ENCODE measurements at regions not wholly inside any gene's neighbourhood (a gene's known extent, or its start where the extent isn't known, plus 50 kb on each side); places are given as distances from the start of the nearest gene placed in this dataset.
"Not testable (repeated sequence)": the region's sequence is repeated elsewhere in the genome, so short reads cannot be mapped to it uniquely, and the experiment has no call there.

- Mint-ChIP-seq H3K36me3 (ENCODE audit: low read depth) (no peaks in the 10 kb centered on the region), H3K27ac (no peak overlapping the region), H3K27me3 (no peaks in the 10 kb centered on the region), H3K4me3 (no peak overlapping the region), H3K4me1 (no peaks in the 10 kb centered on the region)
- no peak for DNase-seq
- no peaks in the 10 kb centered on the region for H3K9me3 ChIP-seq (ENCODE audit: control insufficient read depth, low read length, poor library complexity, severe bottlenecking)
- no peak for ATAC-seq
These were observed 266.9 kb upstream of the GULP1 start for GRCh38 chr2:188024811-188025210.

- H3K27me3 Mint-ChIP-seq: no peaks in the 10 kb centered on the region
- H3K27ac Mint-ChIP-seq: no peak overlapping the region
- DNase-seq (no peak), ATAC-seq (no peak)
- H3K4me3 Mint-ChIP-seq: no peak overlapping the region
- H3K9me3 ChIP-seq (ENCODE audit: control insufficient read depth, low read length, poor library complexity, severe bottlenecking): no peaks in the 10 kb centered on the region
- no peaks in the 10 kb centered on the region for H3K4me1 Mint-ChIP-seq
- no peaks in the 10 kb centered on the region for H3K36me3 Mint-ChIP-seq (ENCODE audit: low read depth)
These were observed 262.9 kb upstream of the GULP1 start for GRCh38 chr2:188028739-188029138.

GRCh38 chr2:188032306-188032705 is 259.4 kb upstream of the GULP1 start:
- Mint-ChIP-seq H3K4me1 (no peaks in the 10 kb centered on the region), H3K27me3 (no peaks in the 10 kb centered on the region), H3K36me3 (ENCODE audit: low read depth) (no peaks in the 10 kb centered on the region), H3K4me3 (no peak overlapping the region), H3K27ac (no peak overlapping the region)
- DNase-seq (no peak), ATAC-seq (no peak)
- H3K9me3 ChIP-seq (ENCODE audit: control insufficient read depth, low read length, poor library complexity, severe bottlenecking): no peaks in the 10 kb centered on the region

GRCh38 chr2:188032786-188033185 is 258.9 kb upstream of the GULP1 start:
- H3K36me3 Mint-ChIP-seq (ENCODE audit: low read depth): no peaks in the 10 kb centered on the region
- H3K27ac Mint-ChIP-seq: no peak overlapping the region
- no peak for DNase-seq
- H3K27me3 Mint-ChIP-seq: no peaks in the 10 kb centered on the region
- no peak for ATAC-seq
- H3K4me3 Mint-ChIP-seq: no peak overlapping the region
- H3K9me3 ChIP-seq (ENCODE audit: control insufficient read depth, low read length, poor library complexity, severe bottlenecking): no peaks in the 10 kb centered on the region
- H3K4me1 Mint-ChIP-seq: no peaks in the 10 kb centered on the region

DNA sequence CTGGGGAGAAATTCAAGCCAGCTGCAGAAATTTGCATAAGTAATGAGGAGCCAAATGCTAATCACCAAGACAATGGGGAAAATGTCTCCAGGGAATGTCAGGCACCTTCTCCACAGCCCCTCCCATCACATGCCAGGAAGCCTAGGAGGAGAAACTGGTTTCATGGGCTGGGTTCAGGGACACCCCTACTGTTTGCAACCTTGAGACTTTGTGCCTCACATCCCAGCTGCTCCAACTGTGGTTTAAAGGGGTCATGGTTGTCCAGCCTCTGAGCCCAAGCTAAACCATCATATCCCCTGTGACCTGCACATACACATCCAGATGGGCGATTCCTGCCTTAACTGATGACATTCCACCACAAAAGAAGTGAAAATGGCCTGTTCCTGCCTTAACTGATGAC is 258.4 kb upstream of the GULP1 start:
- not testable (repeated sequence) for H3K27ac Mint-ChIP-seq

GRCh38 chr2:188034102-188034501 is 257.6 kb upstream of the GULP1 start:
- H3K9me3 ChIP-seq (ENCODE audit: control insufficient read depth, low read length, poor library complexity, severe bottlenecking); H3K36me3 Mint-ChIP-seq (ENCODE audit: low read depth); H3K27me3 Mint-ChIP-seq; DNase-seq; H3K4me3 Mint-ChIP-seq; H3K27ac Mint-ChIP-seq; H3K4me1 Mint-ChIP-seq; ATAC-seq: not testable (repeated sequence)

More for the DNA sequence above, 258.4 kb upstream of the GULP1 start:
- not testable (repeated sequence) for DNase-seq; H3K4me3 Mint-ChIP-seq; ATAC-seq; H3K4me1 Mint-ChIP-seq; H3K9me3 ChIP-seq (ENCODE audit: control insufficient read depth, low read length, poor library complexity, severe bottlenecking); H3K36me3 Mint-ChIP-seq (ENCODE audit: low read depth); H3K27me3 Mint-ChIP-seq

DNA sequence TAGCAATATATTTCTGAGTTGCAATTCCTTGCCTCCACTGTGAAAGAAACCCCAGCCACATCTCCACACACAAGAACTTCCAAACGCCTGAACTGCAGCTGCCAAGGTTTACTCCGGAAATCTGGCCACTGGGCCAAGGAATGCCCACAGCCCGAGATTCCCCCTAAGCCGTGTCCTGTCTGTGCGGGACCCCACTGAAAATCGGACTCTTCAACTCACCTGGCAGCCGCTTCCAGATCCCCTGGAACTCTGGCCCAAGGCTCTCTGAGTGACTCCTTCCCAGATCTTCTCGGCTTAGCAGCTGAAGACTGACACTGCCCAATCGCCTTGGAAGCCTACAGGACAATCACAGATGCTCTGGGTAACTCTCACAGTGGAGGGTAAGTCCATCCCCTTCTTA is 256.3 kb upstream of the GULP1 start:
- not testable (repeated sequence) for H3K9me3 ChIP-seq (ENCODE audit: control insufficient read depth, low read length, poor library complexity, severe bottlenecking); ATAC-seq; H3K27me3 Mint-ChIP-seq; DNase-seq; H3K4me1 Mint-ChIP-seq; H3K4me3 Mint-ChIP-seq; H3K36me3 Mint-ChIP-seq (ENCODE audit: low read depth); H3K27ac Mint-ChIP-seq

DNA sequence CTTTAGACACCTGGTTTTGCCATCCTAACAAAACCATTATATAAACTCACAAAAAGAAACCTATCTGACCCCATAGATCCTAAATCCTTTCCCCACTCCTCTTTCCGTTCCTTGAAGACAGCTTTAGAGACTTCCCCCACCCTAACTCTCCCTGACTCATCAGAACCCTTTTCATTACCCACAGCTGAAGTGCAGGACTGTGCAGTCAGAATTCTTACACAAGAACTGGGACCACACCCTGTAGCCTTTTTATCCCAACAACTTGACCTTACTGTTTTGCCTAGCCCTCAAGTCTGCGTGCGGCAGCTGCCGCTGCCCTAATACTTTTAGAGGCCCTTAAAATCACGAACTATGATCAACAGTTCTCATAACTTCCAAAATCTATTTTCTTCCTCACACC is 254.9 kb upstream of the GULP1 start:
- H3K27ac Mint-ChIP-seq; DNase-seq; H3K36me3 Mint-ChIP-seq (ENCODE audit: low read depth); H3K4me3 Mint-ChIP-seq; H3K9me3 ChIP-seq (ENCODE audit: control insufficient read depth, low read length, poor library complexity, severe bottlenecking); H3K27me3 Mint-ChIP-seq; H3K4me1 Mint-ChIP-seq; ATAC-seq: not testable (repeated sequence)

DNA sequence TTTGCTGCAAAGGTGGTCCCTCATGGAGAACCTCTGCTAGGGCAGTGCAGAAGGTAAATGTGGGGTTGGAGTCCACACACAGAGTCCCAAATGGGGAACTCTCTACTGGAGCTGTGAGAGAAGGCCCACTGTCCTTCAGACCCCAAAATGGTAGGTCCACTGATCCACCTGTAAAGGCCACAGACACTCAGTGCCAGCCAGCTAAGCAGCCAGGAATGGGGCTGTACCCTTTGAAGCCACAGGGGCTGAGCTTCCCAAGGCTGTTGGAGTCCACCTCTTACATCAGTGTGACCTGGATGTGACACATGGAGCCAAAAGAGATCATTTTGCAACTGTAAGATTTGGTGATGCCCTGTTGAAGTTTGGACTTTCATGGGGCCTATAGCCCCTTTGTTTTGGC is 252.4 kb upstream of the GULP1 start:
- no peaks in the 10 kb centered on the region for H3K4me1 Mint-ChIP-seq
- no peaks in the 10 kb centered on the region for H3K27me3 Mint-ChIP-seq
- no peaks in the 10 kb centered on the region for H3K36me3 Mint-ChIP-seq (ENCODE audit: low read depth)
- no peak overlapping the region for H3K27ac Mint-ChIP-seq
- no peak for ATAC-seq
- H3K9me3 ChIP-seq (ENCODE audit: control insufficient read depth, low read length, poor library complexity, severe bottlenecking): peaks cover 2% of the 10 kb centered on the region
- DNase-seq: no peak
- H3K4me3 Mint-ChIP-seq: no peak overlapping the region

DNA sequence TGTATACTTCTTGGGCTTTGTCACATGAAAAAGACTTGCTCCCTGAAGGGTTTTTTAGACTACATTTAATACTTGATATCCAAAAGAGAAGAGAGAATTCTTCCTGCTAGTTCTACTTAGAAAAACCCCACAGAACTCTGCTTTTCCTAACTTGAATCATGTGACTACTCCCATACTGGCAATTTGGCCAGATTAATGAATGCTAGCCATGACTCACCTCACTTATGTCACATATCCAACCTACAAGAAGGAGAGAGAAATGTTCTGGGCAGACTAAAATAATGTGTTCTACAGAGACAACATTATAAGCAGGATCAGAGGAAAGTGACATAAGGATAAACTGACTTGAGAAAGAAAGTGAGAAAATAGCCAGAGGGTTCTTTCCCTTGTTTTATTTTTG is 249.3 kb upstream of the GULP1 start:
- Mint-ChIP-seq H3K4me1 (no peaks in the 10 kb centered on the region), H3K27me3 (no peaks in the 10 kb centered on the region), H3K27ac (no peak overlapping the region), H3K36me3 (ENCODE audit: low read depth) (no peaks in the 10 kb centered on the region), H3K4me3 (no peak overlapping the region)
- peaks cover 2% of the 10 kb centered on the region for H3K9me3 ChIP-seq (ENCODE audit: control insufficient read depth, low read length, poor library complexity, severe bottlenecking)
- no peak for ATAC-seq
- no peak for DNase-seq

- no peaks in the 10 kb centered on the region for H3K27me3 Mint-ChIP-seq
- H3K27ac Mint-ChIP-seq: no peak overlapping the region
- H3K4me3 Mint-ChIP-seq: no peak overlapping the region
- H3K36me3 Mint-ChIP-seq (ENCODE audit: low read depth): no peaks in the 10 kb centered on the region
- no peaks in the 10 kb centered on the region for H3K4me1 Mint-ChIP-seq
- ATAC-seq (no peak), DNase-seq (no peak)
- H3K9me3 ChIP-seq (ENCODE audit: control insufficient read depth, low read length, poor library complexity, severe bottlenecking): peaks cover 2% of the 10 kb centered on the region
These were observed 246.7 kb upstream of the GULP1 start for GRCh38 chr2:188045016-188045415.

DNA sequence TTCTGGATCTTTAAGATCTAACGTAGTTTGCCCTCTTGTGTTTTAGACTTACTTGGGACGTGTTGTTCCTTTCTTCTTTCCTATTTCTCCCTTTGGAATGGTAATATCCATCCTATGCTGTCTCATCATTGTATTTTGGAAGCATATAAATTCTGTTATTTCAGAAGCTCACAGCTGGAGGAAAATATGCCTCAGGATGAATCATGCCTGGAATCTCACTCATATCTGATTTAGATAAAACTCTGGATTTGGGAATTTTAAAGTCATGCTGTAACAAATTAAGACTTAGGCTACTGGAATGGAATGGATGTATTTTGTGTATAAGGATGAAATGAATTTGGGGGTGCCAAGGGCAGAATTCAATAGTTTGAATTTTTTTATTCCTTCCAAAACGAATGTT is 245.2 kb upstream of the GULP1 start:
- peaks cover 2% of the 10 kb centered on the region for H3K9me3 ChIP-seq (ENCODE audit: control insufficient read depth, low read length, poor library complexity, severe bottlenecking)
- ATAC-seq: no peak
- Mint-ChIP-seq H3K4me1 (no peaks in the 10 kb centered on the region), H3K27ac (no peak overlapping the region), H3K36me3 (ENCODE audit: low read depth) (no peaks in the 10 kb centered on the region), H3K4me3 (no peak overlapping the region), H3K27me3 (no peaks in the 10 kb centered on the region)
- DNase-seq: no peak

DNA sequence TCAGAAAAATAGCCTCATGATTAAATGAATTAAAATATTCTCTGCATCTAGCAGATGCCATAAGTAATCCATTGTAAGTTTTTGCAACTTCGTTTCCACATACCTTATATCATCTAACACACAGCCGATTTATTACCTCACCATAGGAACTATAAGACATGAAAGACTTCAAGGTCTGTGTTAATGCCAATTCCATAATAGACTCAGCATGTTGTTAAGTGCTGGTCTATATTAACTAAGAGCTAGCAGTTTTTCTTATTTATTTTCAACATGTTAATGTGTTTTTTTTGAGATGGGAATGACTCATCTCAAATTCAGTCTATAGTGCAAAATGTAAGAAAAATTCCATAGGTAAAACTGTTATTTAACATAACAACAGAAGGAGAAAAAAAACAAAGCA is 243.9 kb upstream of the GULP1 start:
- no peak overlapping the region for H3K4me3 Mint-ChIP-seq
- DNase-seq: no peak
- H3K36me3 Mint-ChIP-seq (ENCODE audit: low read depth): no peaks in the 10 kb centered on the region
- no peak overlapping the region for H3K27ac Mint-ChIP-seq
- no peak for ATAC-seq
- no peaks in the 10 kb centered on the region for H3K27me3 Mint-ChIP-seq
- no peaks in the 10 kb centered on the region for H3K9me3 ChIP-seq (ENCODE audit: control insufficient read depth, low read length, poor library complexity, severe bottlenecking)
- H3K4me1 Mint-ChIP-seq: no peaks in the 10 kb centered on the region

DNA sequence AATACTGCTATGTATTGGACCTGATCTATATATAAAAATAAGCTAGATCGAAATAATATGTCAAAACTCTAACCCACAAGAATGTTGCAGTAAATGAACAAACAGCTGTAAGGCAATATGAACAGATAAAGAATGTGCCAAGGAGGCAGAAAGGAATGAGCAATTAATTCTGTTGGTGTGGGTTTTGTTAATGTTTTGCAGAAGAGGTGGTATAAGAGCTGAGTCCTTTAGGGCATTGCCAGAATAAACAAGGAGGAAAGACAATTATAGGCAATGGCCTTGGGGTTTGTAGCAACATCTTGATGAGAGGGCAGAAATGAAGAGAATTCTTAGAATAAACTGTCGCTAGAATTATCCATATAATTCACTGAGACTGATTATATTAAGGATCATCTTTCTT is 240.9 kb upstream of the GULP1 start:
- ATAC-seq: no peak
- H3K4me1 Mint-ChIP-seq: no peaks in the 10 kb centered on the region
- no peak for DNase-seq
- no peaks in the 10 kb centered on the region for H3K27me3 Mint-ChIP-seq
- no peaks in the 10 kb centered on the region for H3K9me3 ChIP-seq (ENCODE audit: control insufficient read depth, low read length, poor library complexity, severe bottlenecking)
- no peak overlapping the region for H3K27ac Mint-ChIP-seq
- no peak overlapping the region for H3K4me3 Mint-ChIP-seq
- no peaks in the 10 kb centered on the region for H3K36me3 Mint-ChIP-seq (ENCODE audit: low read depth)

GRCh38 chr2:188051706-188052105 is 240.0 kb upstream of the GULP1 start:
- ATAC-seq: no peak
- Mint-ChIP-seq H3K4me3 (no peak overlapping the region), H3K36me3 (ENCODE audit: low read depth) (no peaks in the 10 kb centered on the region), H3K4me1 (no peaks in the 10 kb centered on the region), H3K27ac (no peak overlapping the region), H3K27me3 (no peaks in the 10 kb centered on the region)
- DNase-seq: no peak
- no peaks in the 10 kb centered on the region for H3K9me3 ChIP-seq (ENCODE audit: control insufficient read depth, low read length, poor library complexity, severe bottlenecking)
